ENCODE measurements at regions not wholly inside any gene's neighbourhood (a gene's known extent, or its start where the extent isn't known, plus 50 kb on each side); places are given as distances from the start of the nearest gene placed in this dataset.

DNA sequence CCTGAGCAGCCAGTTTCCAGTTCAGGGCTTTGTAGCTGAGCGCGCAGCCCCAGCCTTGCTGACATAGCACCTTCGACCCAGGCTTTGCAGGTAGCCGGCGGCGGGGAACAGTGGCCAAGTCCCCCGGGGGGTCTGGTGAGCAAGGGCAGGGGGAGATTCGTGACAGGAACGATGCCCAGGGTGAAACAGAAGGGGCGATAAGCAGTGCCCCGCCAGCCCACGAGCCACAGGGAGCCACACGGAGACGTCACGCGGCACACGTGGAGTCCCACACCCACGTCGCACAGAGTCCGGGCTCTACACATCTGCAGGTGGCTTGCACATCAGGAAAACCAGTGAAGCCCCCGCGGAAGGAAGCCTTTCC is 127.2 kb downstream of the SOX1 start:
- DNase-seq (ENCODE audit: low spot score), result no peak

DNA sequence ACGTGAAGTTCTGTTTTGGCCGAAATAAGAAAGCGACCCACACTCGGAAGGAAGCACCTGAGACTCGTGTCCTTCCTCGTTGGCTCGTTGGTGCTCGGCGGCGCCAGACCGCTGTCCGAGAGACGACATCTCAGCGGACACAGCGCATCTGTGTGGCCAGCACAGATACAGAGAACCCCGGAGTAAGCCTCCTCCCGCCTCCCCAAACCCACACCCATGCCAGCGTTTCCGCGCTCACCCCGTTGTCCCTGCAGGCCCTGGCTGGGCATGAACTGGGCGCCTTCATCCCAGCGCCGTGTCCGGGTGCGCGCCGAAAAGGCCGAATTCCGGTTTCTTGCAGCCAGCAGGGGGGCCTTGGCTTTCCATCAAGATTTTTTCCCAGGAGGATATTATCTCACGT is 127.6 kb downstream of the SOX1 start:
- DNase-seq (ENCODE audit: low spot score), result no peak

DNA sequence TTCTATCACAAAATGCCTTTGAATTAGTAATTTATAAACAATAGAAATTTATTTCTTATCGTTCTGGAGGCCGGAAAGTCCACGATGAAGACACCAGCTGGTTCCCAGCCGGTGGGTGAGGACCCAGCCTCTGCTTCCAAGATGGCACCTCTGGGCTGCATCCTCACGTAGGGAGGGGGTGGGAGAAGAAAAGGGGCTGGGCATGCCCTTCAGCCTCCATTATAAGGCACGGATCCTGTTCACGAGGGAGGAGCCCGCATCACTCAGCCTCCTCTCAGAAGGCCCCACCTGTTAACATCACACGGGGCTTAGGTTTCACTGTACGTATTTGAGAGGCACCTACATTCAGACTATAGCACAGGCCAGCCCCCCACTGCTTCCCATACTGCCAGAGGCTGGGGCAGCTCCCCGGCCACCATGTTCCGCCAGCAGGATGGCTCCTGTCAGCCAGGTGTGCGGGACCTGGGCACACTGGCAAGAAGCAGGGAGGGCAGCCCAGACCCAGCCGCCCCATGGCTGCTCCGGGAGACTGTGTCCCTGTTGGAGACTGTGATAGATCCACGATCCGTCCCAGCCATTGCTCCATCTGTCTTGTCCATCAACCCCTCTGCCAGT is 131.6 kb downstream of the SOX1 start:
- DNase-seq (ENCODE audit: low spot score), result no peak

DNA sequence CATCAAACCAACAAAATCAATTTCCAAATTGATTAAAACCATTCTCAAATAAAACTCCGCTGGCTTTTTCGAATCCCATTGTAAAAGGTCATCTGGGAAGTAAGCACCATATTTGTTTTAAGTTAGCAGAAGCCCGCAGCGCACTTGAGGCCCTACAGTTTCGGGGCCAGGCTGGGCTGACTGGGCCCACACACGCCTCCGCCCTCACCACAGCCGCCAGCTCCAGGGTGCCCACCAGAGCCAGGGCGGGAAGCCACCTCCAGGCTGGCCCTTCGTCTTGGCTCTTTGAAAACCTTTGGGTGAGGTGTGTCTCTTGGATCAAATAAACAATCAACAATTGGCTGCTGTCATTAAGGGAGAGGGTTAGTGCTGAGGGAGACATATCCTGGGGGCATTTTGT is 133.3 kb downstream of the SOX1 start:
- no peak for DNase-seq (ENCODE audit: low spot score)

DNA sequence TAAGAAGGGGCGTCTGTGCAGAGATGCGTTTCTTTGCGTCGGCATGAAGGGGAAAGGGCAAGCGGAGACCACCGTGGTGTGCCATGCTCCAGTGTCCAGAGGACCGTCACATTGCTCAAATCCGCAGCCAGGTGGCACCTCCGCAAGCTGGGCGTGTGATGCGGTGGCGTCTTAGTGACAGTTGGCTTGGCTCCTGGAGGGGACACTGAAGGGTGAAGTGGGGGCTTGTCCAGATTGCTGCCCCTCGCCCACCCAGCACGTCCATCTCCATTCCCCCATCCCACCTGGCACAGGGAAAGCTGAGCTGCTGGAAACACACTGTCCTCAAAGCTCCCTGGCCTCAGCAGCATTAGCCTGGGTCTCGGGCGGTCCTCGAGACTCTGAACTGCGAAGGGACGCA is 135.3 kb downstream of the SOX1 start:
- DNase-seq (ENCODE audit: low spot score), result no peak

DNA sequence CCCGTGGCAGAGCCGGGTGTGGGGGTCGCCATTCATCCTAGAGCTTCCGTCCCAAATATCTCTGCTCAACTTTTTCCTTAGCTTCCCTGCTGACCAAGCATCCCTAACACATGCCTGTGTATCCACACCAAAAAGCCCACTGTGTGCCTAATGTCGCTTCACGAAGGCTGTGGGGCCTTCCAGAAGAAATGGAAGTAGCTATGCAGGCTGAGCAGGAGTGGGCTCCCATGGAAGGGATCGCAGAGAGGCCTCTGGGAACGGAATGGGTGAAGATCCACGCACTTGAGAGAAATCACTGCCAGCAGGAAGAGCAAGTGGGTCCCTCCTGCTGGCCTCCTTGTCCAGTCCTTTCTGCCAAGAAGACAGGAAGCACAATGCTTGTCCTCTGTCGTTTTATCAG is 136.0 kb downstream of the SOX1 start:
- DNase-seq (ENCODE audit: low spot score), result no peak

DNA sequence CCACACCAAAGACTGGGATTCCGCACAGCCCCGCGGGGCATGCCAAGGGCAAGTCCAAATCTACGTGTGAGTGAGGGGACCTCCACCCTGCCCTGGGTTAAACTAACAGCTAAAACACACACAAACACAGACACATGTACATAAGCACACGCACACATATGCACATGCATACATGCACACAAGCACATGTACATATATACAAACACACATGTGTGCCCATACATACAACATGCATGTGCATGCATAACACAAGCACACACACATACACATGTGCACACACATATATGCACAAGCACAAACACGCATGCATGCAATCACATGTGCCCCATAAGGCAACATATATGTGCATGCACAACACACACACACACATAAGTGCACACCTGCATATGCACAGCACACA is 136.7 kb downstream of the SOX1 start:
- no peak for DNase-seq (ENCODE audit: low spot score)

DNA sequence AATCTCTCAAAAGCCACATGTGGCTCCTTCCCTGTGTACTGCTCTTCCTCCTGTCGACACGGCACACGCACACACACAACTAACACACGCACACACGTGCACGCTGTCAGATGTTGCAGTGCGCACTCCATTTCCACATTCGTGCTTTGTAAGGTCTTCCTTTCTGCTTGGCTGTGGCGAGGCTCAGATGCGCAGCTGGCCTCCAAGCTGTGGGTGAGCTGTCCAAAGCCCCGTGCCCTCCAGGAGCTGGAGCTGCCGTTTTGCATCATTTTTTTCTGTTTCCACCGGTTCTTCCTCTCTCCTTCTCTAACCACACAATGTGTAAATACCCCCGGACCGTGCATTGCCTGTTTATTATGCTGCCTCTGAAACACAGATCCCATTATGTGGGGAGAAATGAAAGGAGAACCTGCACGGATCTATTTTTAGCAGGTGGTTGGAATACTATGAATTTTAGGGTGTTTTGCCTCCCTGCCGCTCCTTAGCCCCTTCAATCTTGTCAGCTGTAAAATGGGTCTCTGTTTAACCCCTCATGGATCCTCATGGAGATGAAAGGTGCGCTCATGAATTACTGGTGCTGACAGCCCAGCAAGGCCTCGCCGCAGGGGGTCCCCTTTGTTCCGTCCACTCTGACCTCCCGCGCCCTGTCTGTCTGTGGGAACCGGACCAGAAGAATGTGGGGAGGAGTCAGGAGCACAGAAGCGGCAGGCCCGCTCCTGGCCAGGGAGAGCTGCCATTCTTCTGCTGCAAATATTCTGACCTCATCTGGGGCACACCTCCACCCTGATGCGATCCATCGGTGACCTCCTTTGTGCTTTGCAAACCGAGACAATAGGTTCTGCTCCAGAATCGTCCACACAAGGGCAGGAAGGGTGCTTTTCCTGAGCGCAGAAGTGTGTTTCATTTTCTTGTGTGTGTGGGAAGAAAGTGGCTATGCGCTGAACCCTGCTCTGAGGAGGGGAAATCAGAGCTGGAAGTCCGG is 137.7 kb downstream of the SOX1 start:
- peak; percentile 15 for DNase-seq (ENCODE audit: low spot score)

DNA sequence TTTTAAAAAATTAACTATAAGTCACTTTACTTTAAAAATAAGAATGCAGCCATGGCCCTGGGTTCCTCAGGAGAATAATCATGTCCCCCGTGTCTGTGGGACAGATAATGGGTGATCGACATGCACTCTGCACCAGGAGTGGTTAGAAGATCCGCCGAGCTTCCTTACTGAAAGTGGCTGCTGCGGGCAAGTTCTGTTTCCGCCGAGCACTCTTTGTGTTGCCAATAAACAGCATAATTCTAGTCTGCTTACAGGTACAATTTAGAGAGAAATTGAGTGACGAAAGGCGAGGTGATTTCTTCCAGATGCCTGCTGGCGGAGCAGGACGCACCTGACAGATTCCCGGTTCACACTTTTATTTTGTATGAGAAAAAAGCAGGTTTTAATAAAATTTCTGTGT is 139.0 kb downstream of the SOX1 start:
- DNase-seq (ENCODE audit: low spot score), result no peak

DNA sequence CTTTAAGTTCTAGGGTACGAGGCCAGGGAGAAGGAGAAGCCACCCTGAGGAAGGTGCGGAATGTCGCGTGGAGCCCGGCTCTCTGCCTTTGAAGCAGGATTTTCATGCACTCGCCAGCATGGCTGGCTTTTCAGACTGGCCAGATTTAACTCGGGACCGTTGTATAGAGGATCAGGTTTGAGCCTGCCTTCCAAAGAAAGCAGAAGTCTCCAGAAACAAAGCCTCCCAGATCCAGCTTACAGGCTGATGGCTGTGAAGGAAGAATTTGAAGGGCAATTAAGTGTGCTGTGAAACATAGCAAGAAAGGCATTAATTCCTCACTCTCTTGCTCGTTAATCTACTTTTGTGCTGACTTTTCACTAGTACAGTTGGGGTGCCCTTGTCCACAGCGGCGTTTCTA is 140.2 kb downstream of the SOX1 start:
- no peak for DNase-seq (ENCODE audit: low spot score)

DNA sequence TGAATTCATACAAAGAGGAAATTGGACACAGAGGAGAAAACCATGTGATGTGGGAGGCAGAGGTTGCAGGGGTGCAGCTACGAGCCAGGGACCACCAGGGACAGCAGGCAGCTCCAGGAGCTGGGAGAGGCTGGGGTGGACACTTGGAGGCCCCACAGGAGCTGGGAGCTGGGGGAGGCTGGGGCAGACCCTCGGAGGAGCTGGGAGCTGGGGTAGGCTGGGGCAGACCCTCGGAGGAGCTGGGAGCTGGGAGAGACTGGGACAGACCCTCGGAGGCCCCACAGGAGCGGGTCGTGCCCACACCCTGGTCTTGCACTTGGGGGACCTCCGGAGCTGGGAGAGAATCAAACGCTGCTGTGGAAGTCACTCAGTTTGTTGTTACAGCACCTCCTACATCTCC is 141.7 kb downstream of the SOX1 start:
- no peak for DNase-seq (ENCODE audit: low spot score)

DNA sequence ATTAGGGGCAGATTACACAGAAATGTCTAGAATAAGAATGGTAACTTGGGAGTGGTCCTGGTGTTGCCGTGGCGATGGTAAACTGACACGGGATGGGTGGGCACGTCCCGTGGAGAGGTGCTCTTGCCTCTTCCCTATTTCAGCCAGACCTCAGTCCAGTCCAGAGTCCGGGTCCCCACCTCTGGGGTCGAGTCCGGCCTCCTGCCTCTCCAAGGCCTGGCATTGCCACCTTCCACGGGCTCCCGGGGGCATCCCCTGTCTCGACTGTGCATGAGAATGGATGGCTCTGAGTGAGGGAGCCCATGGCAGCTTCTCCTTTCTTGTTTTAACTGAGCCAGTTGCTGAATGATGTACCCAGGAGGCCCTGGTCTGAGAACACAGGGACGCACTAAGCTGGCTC is 142.3 kb downstream of the SOX1 start:
- no peak for DNase-seq (ENCODE audit: low spot score)

DNA sequence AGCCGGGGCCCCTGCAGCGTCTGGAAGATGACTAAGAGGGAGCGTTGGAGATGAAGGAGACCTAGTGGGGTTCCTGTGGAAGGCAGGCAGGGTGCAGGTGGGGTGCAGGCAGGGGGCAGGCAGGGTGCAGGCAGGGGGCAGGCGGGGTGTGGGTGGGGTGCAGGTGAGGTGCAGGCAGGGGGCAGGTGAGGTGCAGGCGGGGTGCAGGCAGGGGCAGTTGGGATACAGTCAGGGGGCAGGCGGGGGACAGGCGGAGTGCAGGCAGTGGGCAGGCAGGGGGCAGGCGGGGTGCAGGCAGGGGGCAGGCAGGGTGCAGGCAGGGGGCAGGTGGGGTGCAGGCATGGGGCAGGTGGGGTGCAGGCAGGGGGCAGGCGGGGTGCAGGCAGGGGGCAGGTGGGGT is 142.8 kb downstream of the SOX1 start:
- DNase-seq (ENCODE audit: low spot score), result no peak

DNA sequence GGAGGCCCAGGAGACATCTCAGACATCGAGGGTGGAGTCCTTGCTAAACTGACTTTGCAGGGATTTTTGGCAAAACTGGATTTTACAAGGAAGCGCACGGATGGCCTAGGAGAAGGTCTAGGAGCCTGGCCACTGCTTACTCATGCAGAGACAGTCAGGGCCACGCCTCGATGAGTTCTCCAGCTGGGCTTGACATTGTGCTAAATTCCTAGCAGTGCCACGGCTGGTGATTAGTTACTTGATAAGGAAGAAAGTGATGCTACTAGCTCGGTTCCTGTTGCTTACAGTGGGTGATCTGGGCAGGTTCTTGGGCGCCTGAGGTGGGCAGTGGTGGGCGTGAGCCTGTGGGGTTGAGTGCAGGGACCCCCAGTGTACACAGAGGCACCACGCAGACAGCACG is 143.4 kb downstream of the SOX1 start:
- DNase-seq (ENCODE audit: low spot score), result no peak

DNA sequence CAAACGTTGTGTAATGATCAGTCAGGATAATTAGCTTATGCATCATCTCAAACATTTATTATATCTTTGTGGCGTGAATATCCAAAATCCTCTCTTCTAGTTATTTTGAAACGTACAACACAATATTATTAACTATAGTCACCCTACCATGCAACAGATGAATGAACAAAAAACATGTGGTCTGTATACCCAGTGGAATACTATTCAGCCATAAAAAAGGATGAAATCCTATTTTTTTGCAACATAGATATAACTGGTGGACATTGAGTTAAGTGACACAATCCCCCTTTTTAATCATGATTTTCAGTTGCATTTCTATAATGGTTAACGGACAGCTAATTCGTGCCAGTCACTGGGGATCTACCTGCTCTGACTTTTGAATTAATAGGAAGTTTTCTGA is 145.6 kb downstream of the SOX1 start:
- no peak for DNase-seq (ENCODE audit: low spot score)

DNA sequence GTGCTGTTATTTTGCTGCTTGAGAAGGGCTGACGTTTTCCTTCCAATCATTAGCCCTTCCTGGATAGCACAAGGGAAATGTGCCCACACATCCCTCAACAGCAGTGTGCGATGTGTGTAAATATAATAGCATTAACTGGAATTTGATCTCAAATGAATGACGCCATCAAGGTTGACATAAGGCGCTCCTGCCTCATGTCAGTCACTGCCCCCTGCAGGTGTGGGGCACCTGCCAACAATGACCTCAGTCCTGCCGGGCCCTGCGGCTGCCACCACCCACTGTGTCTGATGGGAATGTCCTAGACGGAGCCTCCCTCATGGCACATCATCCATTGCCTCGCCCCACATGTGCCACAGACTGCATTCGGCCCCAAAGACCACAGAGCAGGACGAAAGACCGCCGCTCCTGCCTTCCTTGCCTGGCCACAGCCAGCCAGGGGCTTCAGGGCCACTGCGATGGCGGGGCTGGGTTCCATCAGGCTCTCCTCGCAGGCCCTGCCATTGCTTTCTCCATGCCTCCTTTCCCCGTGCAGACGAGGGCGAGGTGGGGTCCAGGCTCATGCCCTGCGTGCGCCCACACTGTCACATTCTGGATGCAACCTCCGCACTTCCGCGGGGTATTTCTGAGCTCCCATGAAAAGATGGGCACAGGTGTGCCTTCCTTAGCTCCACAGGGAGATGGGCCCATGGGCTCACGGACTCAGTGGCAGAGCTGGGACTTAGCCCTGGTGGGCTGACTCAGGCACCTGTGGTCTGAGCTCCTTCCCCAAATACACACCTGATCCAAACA is 146.7 kb downstream of the SOX1 start:
- peak; percentile 54 for DNase-seq (ENCODE audit: low spot score)

DNA sequence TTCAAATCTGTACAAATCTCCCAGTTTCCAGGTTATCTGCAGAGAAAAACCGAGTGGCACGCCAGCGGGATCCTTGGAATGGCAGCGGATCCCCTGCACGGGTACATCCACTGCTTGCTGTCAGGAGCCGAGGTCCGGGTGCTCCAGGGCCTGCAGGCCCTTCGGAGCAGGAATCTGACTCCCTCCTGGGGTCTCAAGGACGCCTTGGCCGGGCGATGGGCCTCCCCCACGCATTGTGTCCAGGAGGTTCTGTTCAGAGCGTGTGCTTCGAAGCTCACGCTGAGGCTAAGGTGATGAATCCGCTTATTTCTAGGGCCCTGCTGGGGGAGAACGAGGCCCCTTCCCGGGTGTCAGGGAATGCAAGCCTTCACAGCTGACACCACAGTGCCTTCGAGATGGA is 148.9 kb downstream of the SOX1 start:
- DNase-seq (ENCODE audit: low spot score), result no peak

DNA sequence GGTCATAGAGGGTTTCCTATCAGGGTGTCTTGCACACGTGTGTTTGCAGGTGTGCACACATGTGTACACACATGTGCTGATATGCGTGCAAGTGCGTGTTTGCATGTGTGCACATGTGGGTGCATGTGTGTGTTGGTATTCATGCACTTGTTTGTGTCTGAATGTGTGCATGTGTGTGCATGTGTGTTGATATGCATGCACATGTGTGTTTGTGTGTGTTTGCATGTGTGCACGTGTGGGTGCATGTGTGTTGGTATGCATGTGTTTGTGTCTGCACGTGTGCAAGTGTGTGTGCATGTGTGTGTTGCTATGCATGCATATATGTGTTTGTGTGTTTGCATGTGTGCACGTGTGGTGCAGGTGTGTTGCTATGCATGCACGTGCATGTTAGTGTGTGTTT is 150.5 kb downstream of the SOX1 start:
- no peak for DNase-seq (ENCODE audit: low spot score)

DNA sequence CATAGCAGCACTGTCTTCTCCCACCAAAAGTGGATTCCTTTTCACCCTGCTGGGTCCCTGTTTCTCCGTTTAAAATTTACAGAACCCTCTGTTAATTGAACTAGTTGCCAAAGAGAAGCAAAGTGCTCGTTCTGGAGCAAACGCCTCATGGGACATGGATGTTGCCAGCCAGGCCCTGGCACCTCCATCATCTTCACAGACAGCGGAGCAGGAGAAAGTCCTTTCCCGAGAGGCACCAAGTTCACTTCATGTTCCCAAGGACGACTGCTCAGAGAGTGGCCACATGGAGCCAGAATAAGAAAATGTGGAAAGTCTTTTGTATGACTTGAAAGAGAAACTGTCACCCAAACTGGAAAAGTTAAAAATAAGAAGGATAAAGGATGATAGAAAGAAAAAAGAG is 151.5 kb downstream of the SOX1 start:
- DNase-seq (ENCODE audit: low spot score), result no peak

DNA sequence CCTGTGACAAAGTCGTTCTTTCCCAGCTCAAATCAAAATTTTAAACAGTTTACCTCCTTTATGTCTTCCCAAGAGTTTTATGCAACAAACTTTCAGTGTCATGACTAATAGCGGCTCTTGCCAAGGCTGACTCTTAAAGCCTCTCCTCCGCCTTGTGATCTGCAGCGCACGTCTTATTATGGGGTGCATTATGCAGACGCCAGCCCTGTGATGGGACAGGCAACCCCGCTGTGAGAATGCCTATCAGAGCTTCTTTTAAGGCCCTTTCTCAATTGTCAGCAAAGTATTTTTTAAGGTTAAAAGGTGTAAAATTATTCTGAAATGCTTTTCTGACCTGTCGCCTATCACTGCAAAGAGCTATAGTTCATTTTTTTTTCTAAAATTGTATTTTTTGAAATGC is 152.8 kb downstream of the SOX1 start:
- DNase-seq (ENCODE audit: low spot score), result no peak

DNA sequence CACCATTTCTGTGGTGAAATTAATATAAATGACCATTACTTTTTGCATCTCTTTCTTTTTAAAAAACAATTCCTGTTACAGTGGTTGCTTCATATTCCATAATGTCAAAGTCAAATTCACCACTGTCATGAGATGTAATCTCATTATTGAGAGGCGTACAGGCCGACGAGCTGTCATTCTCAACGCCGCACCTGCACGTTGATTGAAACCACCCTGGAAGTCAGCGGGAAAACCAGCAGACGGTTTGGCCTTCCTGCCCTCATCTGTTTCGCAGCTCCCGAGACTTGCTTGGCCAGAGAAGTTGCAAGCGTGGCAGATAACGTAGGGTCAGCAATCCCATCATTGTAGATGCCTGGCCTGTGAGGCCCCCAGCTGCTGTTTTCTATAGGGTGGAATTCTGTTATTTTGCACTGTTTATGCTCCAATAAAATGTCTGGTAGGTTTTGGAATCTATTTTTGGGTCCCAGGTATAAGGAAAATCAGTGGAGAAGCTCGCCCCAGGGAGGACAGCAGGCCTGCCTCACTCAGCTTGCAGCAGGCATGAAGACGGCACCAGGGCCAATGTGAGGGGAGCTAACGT is 153.4 kb downstream of the SOX1 start:
- no peak for DNase-seq (ENCODE audit: low spot score)

DNA sequence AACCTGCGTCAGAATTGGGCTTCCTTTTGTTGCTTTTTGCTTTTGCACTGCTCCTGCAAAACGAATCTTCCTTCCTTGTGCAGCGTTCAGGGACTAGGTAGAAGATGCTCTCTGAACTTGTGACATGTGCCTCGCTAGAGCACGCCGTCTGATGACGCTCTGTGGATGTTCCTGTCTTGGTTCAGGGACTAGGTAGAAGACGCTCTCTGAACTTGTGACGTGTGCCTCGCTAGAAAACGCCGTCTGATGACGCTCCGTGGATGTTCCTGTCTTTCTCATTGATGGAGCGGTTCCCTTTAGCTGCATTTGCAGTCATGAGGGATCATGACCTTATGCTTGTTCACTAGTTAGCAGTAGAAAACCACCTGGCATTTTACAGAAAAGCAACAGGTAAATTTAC is 154.0 kb downstream of the SOX1 start:
- DNase-seq (ENCODE audit: low spot score), result no peak

DNA sequence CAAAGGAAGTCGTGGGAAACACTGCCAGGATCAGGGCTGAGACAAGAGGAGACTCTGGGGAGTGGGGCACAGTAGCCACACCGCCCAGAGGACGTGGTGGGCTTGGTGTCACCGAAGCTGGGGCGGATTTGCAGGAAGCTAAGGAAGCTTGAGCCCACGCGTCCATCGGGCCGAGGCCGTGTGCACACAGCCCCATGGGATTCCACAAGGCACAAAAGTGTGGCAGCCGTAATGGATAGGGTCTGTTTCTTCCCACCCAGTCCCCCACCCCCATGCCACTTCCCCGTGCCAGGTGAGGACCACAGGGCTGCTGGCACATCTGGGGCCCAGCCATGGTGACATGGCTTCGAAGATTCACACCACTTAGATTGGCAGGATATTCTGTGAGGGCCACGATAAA is 153.2 kb upstream of the SPACA7 start:
- DNase-seq (ENCODE audit: low spot score), result no peak

Measured in SW480 (cell line).